Fibroblast of skin of scalp (primary cell): ENCODE measurements at regions not wholly inside any gene's neighbourhood (a gene's known extent, or its start where the extent isn't known, plus 50 kb on each side); places are given as distances from the start of the nearest gene placed in this dataset.
"Not testable (repeated sequence)": the region's sequence is repeated elsewhere in the genome, so short reads cannot be mapped to it uniquely, and the experiment has no call there.

ENCODE experiments used
- DNase-seq: peaks from one replicate; pipeline ENCODE4 v3.0.0-alpha.2; 2013

GRCh38 chr10:84571146-84571545 lies 242.8 kb downstream of the CCSER2 start:
- DNase-seq = no peak

- DNase-seq = no peak
Measured at GRCh38 chr10:84574102-84574501, 245.7 kb downstream of the CCSER2 start.

GRCh38 chr10:84581976-84582375 lies 253.6 kb downstream of the CCSER2 start:
- DNase-seq = no peak

DNA sequence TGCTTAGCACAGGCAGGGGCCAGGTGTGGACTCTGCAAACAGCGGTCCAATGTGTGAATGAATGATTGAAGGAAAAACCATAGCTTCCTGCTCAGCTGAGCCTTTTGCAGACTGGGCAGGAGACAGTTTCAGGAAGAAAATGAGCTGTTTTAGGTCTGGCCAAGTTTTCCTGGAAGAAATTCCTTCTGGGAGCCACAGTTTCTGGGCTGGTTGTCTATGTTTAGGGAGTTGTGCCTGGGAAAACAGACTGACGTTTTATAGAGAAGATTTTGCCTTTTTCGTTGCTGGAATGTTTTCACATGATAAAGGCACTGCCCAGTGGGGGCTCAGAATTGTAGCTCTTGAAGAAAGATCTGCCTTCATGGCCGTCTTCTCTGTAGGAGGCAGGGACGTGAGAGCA lies 255.1 kb downstream of the CCSER2 start:
- DNase-seq = no peak

GRCh38 chr10:84587789-84588188 lies 259.4 kb downstream of the CCSER2 start:
- DNase-seq = no peak

DNA sequence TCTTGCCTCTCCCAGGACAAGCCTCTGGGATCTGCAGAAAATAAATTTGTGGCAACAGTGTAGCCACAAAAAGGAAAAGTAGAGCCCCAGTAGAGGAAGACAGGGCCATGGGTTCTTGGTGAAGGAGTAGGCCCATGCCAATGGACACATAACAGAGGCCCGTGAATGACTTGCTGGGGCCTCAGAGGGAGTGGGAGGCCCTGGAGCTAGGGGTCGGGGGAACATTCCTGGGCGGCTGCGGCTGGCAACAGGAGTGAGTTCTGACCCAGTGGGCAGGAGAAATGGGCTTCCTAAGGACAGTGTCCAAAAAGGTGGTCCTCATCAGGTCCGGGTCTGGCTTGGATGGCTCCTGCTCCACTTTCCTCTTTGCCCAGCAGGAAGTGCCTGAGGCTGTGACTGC lies 260.0 kb downstream of the CCSER2 start:
- no peak for DNase-seq

DNA sequence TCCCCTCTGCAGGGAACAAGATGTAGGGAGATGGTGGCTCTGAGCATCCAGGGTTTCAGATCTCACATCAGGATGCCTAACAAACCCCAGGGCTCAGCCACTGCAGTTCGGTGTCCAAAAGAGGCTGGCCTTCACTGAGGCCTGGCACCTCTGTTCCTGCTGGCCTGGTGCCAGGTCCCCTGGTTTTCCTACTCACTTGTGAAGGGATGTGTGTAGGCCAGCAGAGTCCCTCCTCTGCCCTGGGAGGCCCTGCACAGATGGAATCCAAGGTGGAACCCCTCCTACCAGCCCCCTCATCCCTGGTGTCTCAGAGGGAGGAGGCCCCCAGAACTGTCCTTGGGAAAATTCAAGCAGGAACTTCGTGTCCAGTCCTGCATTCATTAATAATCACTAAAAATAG lies 260.6 kb downstream of the CCSER2 start:
- DNase-seq = no peak

DNA sequence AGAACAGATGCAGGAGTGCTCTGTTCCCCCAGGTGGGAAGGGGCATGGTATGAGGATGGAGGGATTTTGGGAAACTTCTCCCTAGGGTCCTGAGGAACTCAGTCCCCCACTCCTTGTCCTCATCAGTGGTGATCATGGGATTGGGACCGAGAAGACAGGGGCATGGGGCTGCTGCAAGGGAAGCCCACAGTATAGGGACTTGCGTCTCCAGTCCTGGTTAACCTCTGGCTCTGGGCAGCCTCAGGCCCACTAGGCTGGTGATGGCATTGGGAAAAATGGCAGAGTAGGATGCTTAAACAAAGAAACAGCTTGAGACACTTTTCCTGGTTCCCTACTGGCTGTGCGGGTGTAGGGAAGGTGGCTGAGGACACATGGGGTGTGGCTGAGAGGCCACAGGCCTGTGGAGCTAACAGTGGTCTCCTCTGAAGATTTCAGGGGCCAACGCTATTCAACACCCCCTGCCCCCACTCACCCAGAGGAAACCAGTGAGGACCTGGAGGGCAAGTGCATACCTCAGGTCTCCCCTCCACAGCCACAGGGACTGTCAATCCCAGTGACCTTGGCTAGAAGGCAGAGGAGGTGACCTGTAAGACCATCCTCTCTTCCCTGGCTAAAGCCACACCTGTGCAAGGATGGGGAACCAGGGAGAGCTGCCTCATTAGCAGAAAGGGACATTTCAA lies 261.3 kb downstream of the CCSER2 start:
- no peak for DNase-seq

- no peak for DNase-seq
Measured at GRCh38 chr10:84590327-84591193, 262.2 kb downstream of the CCSER2 start.

- DNase-seq = no peak
Measured at GRCh38 chr10:84593506-84593905, 265.1 kb downstream of the CCSER2 start.

DNA sequence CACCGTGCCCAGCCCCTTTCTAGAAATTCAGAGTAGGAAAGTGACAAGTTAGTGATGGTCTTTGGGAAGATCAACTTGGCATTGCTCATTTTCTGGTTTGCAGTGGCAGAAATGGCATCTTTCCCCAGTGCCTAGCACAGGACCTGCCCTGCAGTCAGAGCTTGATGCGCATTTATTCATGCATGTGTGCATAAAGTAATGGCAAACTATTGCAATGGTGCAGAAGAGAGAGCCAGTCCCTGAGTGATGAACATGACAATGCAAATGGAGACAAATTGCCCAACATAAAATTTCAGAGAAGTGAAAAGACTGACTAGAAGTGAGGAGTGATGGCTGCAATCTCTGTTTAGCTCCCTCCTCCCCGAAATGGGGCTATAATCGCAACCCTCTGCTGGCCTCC lies 268.2 kb downstream of the CCSER2 start:
- no peak for DNase-seq

GRCh38 chr10:84599254-84599653 lies 270.9 kb downstream of the CCSER2 start:
- DNase-seq = no peak

GRCh38 chr10:84600947-84601346 lies 272.6 kb downstream of the CCSER2 start:
- DNase-seq = no peak

DNA sequence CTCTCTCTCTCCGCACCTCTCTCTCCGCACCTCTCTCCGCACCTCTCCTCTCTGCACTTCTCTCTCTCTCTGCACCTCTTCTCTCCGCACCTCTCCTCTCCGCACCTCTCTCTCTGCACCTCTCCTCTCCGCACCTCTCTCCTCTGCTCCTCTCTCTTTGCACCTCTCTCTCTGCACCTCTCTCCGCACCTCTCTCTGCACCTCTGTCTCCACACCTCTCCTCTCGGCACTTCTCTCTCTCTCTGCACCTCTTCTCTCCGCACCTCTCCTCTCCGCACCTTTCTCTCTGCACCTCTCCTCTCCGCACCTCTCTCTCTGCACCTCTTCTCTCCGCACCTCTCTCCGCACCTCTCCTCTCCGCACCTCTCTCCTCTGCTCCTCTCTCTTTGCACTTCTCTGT lies 274.2 kb downstream of the CCSER2 start:
- DNase-seq = not testable (repeated sequence)

GRCh38 chr10:84603971-84604370 lies 275.6 kb downstream of the CCSER2 start:
- no peak for DNase-seq

DNA sequence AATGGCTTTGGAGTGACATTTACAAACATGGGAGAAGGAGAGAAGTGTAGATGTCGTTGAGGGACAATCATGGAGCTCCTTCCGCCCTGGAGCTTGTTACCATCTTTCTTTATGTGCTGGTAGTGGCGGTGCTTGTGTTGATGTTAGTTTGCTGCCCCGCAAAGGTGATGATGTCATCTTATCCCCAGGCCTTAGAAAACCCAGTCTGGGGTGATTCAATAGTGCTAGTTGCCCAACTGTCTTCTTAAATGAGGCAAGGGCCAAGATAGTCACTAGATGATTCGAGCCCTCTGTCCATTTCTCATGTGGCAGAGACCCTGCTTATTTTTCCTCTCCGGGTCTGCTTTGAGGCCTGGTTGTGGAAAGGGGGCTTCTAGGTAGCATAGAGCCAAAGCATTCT lies 277.4 kb downstream of the CCSER2 start:
- no peak for DNase-seq

GRCh38 chr10:84606428-84606827 lies 278.0 kb downstream of the CCSER2 start:
- DNase-seq = no peak

DNA sequence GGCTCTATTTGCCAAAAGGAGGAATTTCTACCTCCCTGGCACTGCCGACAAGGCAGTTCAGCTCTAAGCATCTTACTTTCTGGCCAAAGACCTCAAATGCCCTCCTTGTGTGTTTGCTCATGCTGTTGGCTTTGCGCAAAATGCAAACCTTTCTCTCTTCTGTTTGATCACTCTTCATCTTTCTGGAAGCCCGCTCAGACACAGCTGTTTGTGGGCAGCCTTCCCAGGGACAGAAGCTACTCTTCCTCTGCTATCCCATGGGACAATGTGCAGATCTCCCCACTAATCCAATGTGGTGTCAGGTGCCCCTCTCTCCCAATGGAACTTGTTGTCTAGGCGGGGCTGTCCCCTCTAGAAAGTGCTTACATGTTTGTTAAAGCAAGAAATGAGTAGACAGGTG lies 278.7 kb downstream of the CCSER2 start:
- DNase-seq = no peak

GRCh38 chr10:84607523-84607922 lies 279.1 kb downstream of the CCSER2 start:
- no peak for DNase-seq

DNA sequence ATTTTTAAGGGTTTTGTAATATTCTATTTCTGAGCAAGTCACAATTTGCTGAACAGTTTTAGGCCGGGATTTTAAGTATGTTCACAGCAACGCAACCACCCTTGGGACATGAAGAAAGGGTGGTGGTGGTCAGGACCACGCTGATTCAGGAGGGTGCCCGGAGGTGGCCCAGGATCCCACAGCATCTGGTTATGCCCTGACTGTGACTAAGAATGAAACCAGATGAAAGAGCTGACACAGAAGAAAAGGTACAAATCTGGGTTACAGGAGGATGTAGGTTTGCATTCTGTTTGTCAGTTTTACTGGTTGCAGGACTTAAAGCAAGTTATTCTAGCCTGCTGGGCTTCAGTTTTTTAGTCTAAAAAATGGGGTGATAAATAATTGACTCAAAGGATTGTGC lies 279.7 kb downstream of the CCSER2 start:
- no peak for DNase-seq

GRCh38 chr10:84613336-84614021 lies 285.1 kb downstream of the CCSER2 start:
- DNase-seq = peak; percentile 40

- DNase-seq = no peak
Measured at GRCh38 chr10:84626397-84627087, 298.2 kb downstream of the CCSER2 start.

DNA sequence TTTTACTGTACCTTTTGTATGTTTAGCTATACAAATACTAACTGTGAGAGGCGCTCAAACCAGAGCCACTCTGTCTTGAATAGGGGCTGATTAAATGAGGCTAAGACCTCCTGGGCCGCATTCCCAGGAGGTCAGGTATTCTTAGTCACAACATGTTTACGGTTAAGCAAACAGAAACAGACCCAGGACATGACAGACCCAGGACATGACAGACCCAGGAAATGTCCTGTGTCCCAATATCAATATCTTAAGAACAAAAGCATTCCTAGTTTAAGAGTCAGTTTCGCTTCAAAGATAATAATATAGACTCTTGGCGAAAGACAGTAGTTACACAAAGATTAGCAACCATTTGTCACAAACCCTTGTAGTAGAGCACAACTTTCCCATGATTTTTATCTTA lies 304.5 kb downstream of the CCSER2 start:
- no peak for DNase-seq
